ENCODE measurements at regions not wholly inside any gene's neighbourhood (a gene's known extent, or its start where the extent isn't known, plus 50 kb on each side); places are given as distances from the start of the nearest gene placed in this dataset.

GRCh38 chr2:5982903-5983265 is 290.7 kb downstream of the SOX11 start:
- H3K4me1 Mint-ChIP-seq = no peaks in the 10 kb centered on the region
- H3K27ac Mint-ChIP-seq = no peak overlapping the region
- POLR2A ChIA-PET = no interaction called here
- no peaks in the 10 kb centered on the region for H3K36me3 Mint-ChIP-seq (ENCODE audit: low read depth)
- CTCF ChIA-PET = no interaction called here
- TF ChIP-seq, protein P1, sequence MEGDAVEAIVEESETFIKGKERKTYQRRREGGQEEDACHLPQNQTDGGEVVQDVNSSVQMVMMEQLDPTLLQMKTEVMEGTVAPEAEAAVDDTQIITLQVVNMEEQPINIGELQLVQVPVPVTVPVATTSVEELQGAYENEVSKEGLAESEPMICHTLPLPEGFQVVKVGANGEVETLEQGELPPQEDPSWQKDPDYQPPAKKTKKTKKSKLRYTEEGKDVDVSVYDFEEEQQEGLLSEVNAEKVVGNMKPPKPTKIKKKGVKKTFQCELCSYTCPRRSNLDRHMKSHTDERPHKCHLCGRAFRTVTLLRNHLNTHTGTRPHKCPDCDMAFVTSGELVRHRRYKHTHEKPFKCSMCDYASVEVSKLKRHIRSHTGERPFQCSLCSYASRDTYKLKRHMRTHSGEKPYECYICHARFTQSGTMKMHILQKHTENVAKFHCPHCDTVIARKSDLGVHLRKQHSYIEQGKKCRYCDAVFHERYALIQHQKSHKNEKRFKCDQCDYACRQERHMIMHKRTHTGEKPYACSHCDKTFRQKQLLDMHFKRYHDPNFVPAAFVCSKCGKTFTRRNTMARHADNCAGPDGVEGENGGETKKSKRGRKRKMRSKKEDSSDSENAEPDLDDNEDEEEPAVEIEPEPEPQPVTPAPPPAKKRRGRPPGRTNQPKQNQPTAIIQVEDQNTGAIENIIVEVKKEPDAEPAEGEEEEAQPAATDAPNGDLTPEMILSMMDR (IDR thresholded peaks at IDR 0.05) = no peak
- H3K27me3 Mint-ChIP-seq = no peaks in the 10 kb centered on the region
- DNase-seq (no peak), ATAC-seq (ENCODE audit: low read depth) (no peak)
- no peak overlapping the region for H3K4me3 Mint-ChIP-seq
- no peaks in the 10 kb centered on the region for H3K9me3 Mint-ChIP-seq
- intact Hi-C loops (cut with micrococcal nuclease) = no loop called here

DNA sequence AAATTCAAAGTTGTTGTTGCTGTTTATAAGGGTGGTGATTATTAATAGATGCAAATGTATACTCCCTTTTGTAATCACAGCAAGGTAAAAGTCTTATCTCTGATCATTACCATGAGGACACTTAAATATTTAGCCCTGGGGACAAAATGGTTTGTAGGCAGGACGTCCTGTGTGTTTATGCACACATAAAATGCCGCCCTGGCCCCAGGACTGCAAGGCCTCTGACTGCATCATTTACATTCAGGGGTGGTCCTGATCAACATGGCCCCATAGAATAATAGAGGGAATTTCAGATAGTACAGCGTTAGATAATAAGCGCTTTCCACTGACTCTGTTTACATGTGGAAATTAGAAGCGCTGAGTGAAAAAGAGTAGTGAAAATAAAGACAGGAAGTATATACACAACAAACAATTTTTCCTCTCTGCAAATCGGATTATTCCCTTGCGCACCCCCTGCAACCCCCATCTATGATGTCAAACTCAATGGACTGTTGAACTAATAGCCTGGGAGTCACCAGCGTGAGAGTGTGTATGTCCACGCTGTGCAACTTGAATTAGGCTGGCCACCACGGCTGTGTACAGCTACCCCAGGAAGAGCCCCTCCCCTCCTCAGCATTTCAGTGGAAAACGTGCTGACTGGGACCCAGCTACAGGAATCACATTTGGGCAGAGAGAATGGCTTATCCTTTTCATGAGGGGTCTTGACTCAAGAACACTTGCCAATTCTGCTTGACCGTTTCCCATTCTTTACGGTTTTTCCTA is 291.5 kb downstream of the SOX11 start:
- H3K4me1 Mint-ChIP-seq = no peaks in the 10 kb centered on the region
- ATAC-seq (ENCODE audit: low read depth) (no peak), DNase-seq (no peak)
- POLR2A ChIA-PET = no interaction called here
- no peaks in the 10 kb centered on the region for H3K27me3 Mint-ChIP-seq
- CTCF ChIA-PET = no interaction called here
- TF ChIP-seq, protein P1 (IDR thresholded peaks at IDR 0.05) = no peak
- H3K4me3 Mint-ChIP-seq = no peak overlapping the region
- H3K9me3 Mint-ChIP-seq = no peaks in the 10 kb centered on the region
- no peak overlapping the region for H3K27ac Mint-ChIP-seq
- intact Hi-C loops (cut with micrococcal nuclease) = no loop called here
- no peaks in the 10 kb centered on the region for H3K36me3 Mint-ChIP-seq (ENCODE audit: low read depth)

GRCh38 chr2:5984273-5984655 is 292.1 kb downstream of the SOX11 start:
- ATAC-seq (ENCODE audit: low read depth) (no peak), DNase-seq (no peak)
- intact Hi-C loops (cut with micrococcal nuclease) = no loop called here
- H3K4me1 Mint-ChIP-seq = no peaks in the 10 kb centered on the region
- TF ChIP-seq, protein P1 (IDR thresholded peaks at IDR 0.05) = no peak
- H3K4me3 Mint-ChIP-seq = no peak overlapping the region
- no peak overlapping the region for H3K27ac Mint-ChIP-seq
- H3K27me3 Mint-ChIP-seq = no peaks in the 10 kb centered on the region
- POLR2A ChIA-PET = no interaction called here
- CTCF ChIA-PET = no interaction called here
- H3K9me3 Mint-ChIP-seq = no peaks in the 10 kb centered on the region
- no peaks in the 10 kb centered on the region for H3K36me3 Mint-ChIP-seq (ENCODE audit: low read depth)

GRCh38 chr2:5984946-5985345 is 292.8 kb downstream of the SOX11 start:
- ATAC-seq (ENCODE audit: low read depth) (no peak), DNase-seq (no peak)
- POLR2A ChIA-PET = no interaction called here
- CTCF ChIA-PET = no interaction called here
- no peaks in the 10 kb centered on the region for H3K9me3 Mint-ChIP-seq
- TF ChIP-seq, protein P1 (IDR thresholded peaks at IDR 0.05) = no peak
- no peaks in the 10 kb centered on the region for H3K4me1 Mint-ChIP-seq
- intact Hi-C loops (cut with micrococcal nuclease) = no loop called here
- no peak overlapping the region for H3K4me3 Mint-ChIP-seq
- no peaks in the 10 kb centered on the region for H3K27me3 Mint-ChIP-seq
- no peaks in the 10 kb centered on the region for H3K36me3 Mint-ChIP-seq (ENCODE audit: low read depth)
- H3K27ac Mint-ChIP-seq = no peak overlapping the region

DNA sequence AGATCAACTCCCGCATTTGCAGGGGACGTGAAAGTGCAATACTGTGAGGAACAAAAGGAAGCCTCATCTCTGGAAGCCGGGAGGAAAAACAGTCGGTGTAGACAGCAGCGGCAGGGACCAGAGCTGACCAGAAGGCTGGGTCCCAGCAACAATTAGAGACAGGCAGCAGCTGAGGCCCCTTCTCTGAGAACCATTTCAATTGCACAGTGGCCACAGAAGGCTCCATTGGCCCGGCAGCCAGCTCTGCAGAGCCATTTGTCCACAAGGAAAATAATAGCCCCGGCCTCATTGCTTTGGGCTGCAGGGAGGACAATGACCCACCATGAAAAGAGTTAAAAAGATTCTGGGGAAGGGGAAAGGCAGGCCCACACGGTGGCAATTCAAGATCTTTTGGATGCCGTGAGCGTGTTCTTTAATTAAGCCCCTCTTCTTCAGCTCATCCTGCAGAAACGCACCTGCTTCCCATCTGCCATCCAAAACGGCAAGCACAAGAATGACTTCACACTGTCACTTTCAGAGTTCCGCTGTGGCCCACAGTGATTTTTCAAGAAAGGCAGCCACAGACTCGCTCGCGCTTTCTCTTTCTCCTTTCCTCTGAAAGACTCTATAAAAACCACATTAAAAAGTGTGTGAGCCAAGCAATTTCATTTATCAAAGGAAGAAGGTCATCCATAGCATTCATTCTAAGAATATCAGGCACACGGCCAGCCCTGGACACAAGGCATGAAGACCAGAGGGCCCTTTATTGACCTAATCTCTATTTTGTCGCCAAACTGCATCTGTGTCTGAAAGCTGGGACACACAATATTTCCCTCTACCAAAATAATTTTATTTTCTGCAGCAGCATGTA is 293.6 kb downstream of the SOX11 start:
- no peak overlapping the region for H3K27ac Mint-ChIP-seq
- TF ChIP-seq, protein P1 (IDR thresholded peaks at IDR 0.05) = no peak
- H3K27me3 Mint-ChIP-seq = no peaks in the 10 kb centered on the region
- no peaks in the 10 kb centered on the region for H3K36me3 Mint-ChIP-seq (ENCODE audit: low read depth)
- H3K4me1 Mint-ChIP-seq = no peaks in the 10 kb centered on the region
- H3K4me3 Mint-ChIP-seq = no peak overlapping the region
- ATAC-seq (ENCODE audit: low read depth) (no peak), DNase-seq (no peak)
- intact Hi-C loops (cut with micrococcal nuclease) = no loop called here
- H3K9me3 Mint-ChIP-seq = no peaks in the 10 kb centered on the region
- CTCF ChIA-PET = no interaction called here
- POLR2A ChIA-PET = no interaction called here

Data from activated B cell treated with CpG ODN at 0.5 μM for 24 hours (primary cell).